ENCODE measurements at regions not wholly inside any gene's neighbourhood (a gene's known extent, or its start where the extent isn't known, plus 50 kb on each side); places are given as distances from the start of the nearest gene placed in this dataset.
A peak's percentile ranks its signal among the peaks of the same experiment; 100 is the strongest.
"Not testable (repeated sequence)": the region's sequence is repeated elsewhere in the genome, so short reads cannot be mapped to it uniquely, and the experiment has no call there.

GRCh38 chr3:86887876-86888275 is 103.1 kb downstream of the VGLL3 start:
- DNase-seq, result peak; percentile 31

- no peak for DNase-seq
Measured at GRCh38 chr3:86880066-86880465, 110.9 kb downstream of the VGLL3 start.

GRCh38 chr3:86876504-86877181 is 114.3 kb downstream of the VGLL3 start:
- DNase-seq, result not testable (repeated sequence)

- not testable (repeated sequence) for DNase-seq
Measured at GRCh38 chr3:86874790-86875189, 116.2 kb downstream of the VGLL3 start.

- no peak for DNase-seq
Measured at GRCh38 chr3:86869566-86869965, 121.4 kb downstream of the VGLL3 start.

- DNase-seq, result peak; percentile 7
Measured at GRCh38 chr3:86867982-86868381, 123.0 kb downstream of the VGLL3 start.

- DNase-seq, result peak; percentile 75
Measured at GRCh38 chr3:86865506-86865905, 125.4 kb downstream of the VGLL3 start.

- no peak for DNase-seq
Measured at GRCh38 chr3:86856711-86857110, 134.2 kb downstream of the VGLL3 start.

- DNase-seq, result no peak
Measured at GRCh38 chr3:86849991-86850390, 141.0 kb downstream of the VGLL3 start.

- DNase-seq, result no peak
Measured at GRCh38 chr3:86845726-86846125, 145.2 kb downstream of the VGLL3 start.

GRCh38 chr3:86838927-86839326 is 152.0 kb downstream of the VGLL3 start:
- no peak for DNase-seq

- DNase-seq, result no peak
Measured at GRCh38 chr3:86837871-86838270, 153.1 kb downstream of the VGLL3 start.

GRCh38 chr3:86830566-86830965 is 160.4 kb downstream of the VGLL3 start:
- DNase-seq, result peak; percentile 56

- no peak for DNase-seq
Measured at GRCh38 chr3:86828751-86829150, 162.2 kb downstream of the VGLL3 start.

- DNase-seq, result not testable (repeated sequence)
Measured at GRCh38 chr3:86827582-86827981, 163.4 kb downstream of the VGLL3 start.

- DNase-seq, result no peak
Measured at GRCh38 chr3:86826292-86826691, 164.7 kb downstream of the VGLL3 start.

GRCh38 chr3:86815880-86816279 is 175.1 kb downstream of the VGLL3 start:
- peak; percentile 36 for DNase-seq

- peak; percentile 76 for DNase-seq
Measured at GRCh38 chr3:86814918-86815655, 175.9 kb downstream of the VGLL3 start.

- DNase-seq, result peak; percentile 25
Measured at GRCh38 chr3:86814321-86814720, 176.6 kb downstream of the VGLL3 start.

- peak; percentile 43 for DNase-seq
Measured at GRCh38 chr3:86801921-86802320, 189.0 kb downstream of the VGLL3 start.

GRCh38 chr3:86801066-86801465 is 189.9 kb downstream of the VGLL3 start:
- DNase-seq, result peak; percentile 34

GRCh38 chr3:86800116-86800515 is 190.8 kb downstream of the VGLL3 start:
- DNase-seq, result peak; percentile 11

- no peak for DNase-seq
Measured at GRCh38 chr3:86797946-86798345, 193.0 kb downstream of the VGLL3 start.

GRCh38 chr3:86794361-86795065 is 196.4 kb downstream of the VGLL3 start:
- DNase-seq, result peak; percentile 50
